DND-41 (cell line): ENCODE measurements at regions not wholly inside any gene's neighbourhood (a gene's known extent, or its start where the extent isn't known, plus 50 kb on each side); places are given as distances from the start of the nearest gene placed in this dataset.

Experiments
- CTCF ChIP-seq: IDR thresholded peaks from 2 replicates; pipeline ENCODE4 v1.5.1; 2012; ENCODE audit warnings: borderline replicate concordance, low read length, moderate library complexity, mild to moderate bottlenecking; ENCODE audit not compliant: poor library complexity, severe bottlenecking; ENCODE audit errors: extremely low read depth
- EZH2 ChIP-seq: IDR thresholded peaks from 3 replicates; pipeline ENCODE4 v1.6.1; 2012; ENCODE audit warnings: borderline replicate concordance, low read depth, mild to moderate bottlenecking, moderate library complexity, low read length, inconsistent platforms; ENCODE audit not compliant: severe bottlenecking

GRCh38 chr10:94197241-94197640 is 165.5 kb downstream of the NOC3L start:
- TF ChIP-seq CTCF = no peak
- TF ChIP-seq EZH2 = no peak
